ENCODE measurements at regions not wholly inside any gene's neighbourhood (a gene's known extent, or its start where the extent isn't known, plus 50 kb on each side); places are given as distances from the start of the nearest gene placed in this dataset.

DNA sequence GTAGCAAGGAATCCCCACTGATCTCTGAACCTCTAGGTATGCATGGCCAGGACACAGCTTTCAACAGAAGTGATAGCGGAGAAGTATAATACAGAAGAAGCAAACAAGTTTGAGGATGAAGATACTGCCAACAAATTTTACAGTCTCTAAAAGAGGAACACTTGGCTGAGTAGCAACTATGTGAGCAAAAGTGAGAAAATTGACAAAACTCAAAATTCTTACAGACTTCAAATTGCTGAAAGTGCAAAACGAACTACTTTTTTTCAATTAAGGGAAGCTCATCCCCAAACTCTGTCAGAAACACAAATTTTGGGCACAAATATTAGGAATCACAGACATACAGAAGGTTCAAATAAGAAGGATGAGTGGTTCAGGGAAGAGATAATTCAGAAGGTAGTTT, 1324.6 kb downstream of the LRFN5 start:
- H3K27me3 ChIP-seq, result no peaks in the 10 kb centered on the region
- 85 to 89% methylated on average over 1 to 2 of the region's 2 CpGs for WGBS, 2 donors (ENCODE audit: low coverage in 1 of 2)
- ATAC-seq, result no peak

DNA sequence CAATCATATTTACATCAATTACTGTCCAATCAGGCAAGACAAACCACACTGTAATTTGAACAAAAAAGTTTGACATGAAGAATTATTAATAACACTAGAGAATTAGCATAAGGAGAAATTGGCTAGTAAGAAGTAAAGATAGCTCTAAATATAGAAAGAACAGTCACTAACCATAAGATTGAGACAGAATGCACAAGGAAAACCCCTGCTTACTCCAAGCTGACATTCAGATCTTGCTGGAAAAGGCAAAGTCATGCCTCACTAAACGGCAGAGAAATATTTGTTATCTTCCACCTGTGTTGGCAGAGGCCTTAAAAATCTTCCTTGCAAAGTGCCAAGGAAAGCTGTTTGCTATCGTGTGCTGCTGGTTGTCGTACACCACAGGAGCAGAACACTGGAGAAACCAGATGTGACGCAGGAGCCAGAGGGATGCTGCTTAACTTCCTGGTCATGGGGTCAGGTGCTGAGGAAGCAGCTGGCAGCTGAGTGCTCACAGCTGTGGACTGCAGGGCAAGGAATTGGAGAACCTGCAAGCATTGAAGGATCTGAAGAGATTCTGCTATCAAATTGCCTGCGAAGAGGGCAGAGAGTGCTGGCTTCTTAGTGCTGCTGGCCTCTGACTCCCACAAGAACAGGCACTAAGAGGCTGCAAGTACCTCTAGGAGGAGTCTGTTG, 1323.3 kb downstream of the LRFN5 start:
- TF ChIP-seq, protein P1, sequence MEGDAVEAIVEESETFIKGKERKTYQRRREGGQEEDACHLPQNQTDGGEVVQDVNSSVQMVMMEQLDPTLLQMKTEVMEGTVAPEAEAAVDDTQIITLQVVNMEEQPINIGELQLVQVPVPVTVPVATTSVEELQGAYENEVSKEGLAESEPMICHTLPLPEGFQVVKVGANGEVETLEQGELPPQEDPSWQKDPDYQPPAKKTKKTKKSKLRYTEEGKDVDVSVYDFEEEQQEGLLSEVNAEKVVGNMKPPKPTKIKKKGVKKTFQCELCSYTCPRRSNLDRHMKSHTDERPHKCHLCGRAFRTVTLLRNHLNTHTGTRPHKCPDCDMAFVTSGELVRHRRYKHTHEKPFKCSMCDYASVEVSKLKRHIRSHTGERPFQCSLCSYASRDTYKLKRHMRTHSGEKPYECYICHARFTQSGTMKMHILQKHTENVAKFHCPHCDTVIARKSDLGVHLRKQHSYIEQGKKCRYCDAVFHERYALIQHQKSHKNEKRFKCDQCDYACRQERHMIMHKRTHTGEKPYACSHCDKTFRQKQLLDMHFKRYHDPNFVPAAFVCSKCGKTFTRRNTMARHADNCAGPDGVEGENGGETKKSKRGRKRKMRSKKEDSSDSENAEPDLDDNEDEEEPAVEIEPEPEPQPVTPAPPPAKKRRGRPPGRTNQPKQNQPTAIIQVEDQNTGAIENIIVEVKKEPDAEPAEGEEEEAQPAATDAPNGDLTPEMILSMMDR (IDR thresholded peaks at IDR 0.05), result no peak
- no peak for TF ChIP-seq POLR2A (IDR thresholded peaks at IDR 0.05)
- no peak for TF ChIP-seq POLR2AphosphoS5 (IDR thresholded peaks at IDR 0.05)
- no peak for TF ChIP-seq EP300 (IDR thresholded peaks at IDR 0.05)
- ATAC-seq, result peak; percentile 72
- Histone ChIP-seq H3K9me3 (no peaks in the 10 kb centered on the region), H3K4me3 (no peak overlapping the region), H3K4me1 (no peaks in the 10 kb centered on the region), H3K36me3 (no peaks in the 10 kb centered on the region), H3K27ac (no peak overlapping the region), H3K27me3 (no peaks in the 10 kb centered on the region)
- WGBS, 2 donors (ENCODE audit: low coverage in 1 of 2), result 8 to 17% methylated on average over 5 of the region's 5 CpGs

More for the DNA sequence above, 1324.6 kb downstream of the LRFN5 start:
- H3K27ac ChIP-seq, result no peak overlapping the region
- H3K4me3 ChIP-seq, result no peak overlapping the region
- no peaks in the 10 kb centered on the region for H3K4me1 ChIP-seq
- H3K9me3 ChIP-seq, result no peaks in the 10 kb centered on the region
- no peaks in the 10 kb centered on the region for H3K36me3 ChIP-seq
- TF ChIP-seq POLR2AphosphoS5 (IDR thresholded peaks at IDR 0.05), result no peak
- no peak for TF ChIP-seq EP300 (IDR thresholded peaks at IDR 0.05)
- no peak for TF ChIP-seq POLR2A (IDR thresholded peaks at IDR 0.05)
- TF ChIP-seq, protein P1 (IDR thresholded peaks at IDR 0.05), result no peak

DNA sequence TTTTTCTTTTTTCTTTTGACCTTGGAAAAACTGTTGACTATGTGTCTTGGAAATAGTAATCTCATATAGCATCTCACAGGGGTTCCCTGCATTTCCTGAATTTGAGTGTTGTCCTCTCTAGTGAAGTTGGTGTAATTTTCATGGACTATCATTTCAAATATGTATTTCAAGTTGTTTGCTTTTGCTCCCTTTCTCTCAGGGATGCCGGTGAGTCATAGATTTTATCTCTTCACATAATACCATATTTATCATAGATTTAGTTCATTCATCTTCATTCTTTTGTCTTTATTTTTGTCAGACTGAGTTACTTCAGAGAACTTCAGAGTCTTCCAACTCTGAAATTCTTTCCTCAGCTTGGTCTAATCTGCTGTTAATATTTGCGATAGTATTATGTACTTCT, 1320.6 kb downstream of the LRFN5 start:
- Histone ChIP-seq H3K27me3 (no peaks in the 10 kb centered on the region), H3K4me1 (no peaks in the 10 kb centered on the region), H3K27ac (no peak overlapping the region), H3K4me3 (no peak overlapping the region), H3K36me3 (no peaks in the 10 kb centered on the region), H3K9me3 (no peaks in the 10 kb centered on the region)
- WGBS, 2 donors (ENCODE audit: low coverage in 1 of 2), result 80 to 93% methylated on average over 1 to 2 of the region's 2 CpGs
- TF ChIP-seq, protein P1 (IDR thresholded peaks at IDR 0.05), result no peak
- ATAC-seq, result no peak

DNA sequence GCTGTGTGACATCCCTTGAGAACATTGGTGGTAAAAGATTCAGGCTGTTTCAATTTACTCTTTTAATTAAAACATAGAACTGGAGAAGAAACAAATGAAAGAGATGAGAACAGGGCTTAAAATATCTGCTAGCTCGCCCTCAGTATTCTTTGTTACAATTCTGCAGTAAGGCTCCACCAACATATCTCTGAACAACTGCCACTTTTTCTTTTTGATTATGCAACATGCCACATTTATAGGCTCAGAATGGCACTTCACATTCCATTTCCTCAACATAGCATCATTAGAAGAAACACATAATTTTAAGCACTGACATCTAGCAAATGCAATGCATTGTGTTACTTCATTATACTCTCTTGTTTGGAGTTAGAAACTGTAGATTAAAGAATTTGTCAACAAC, 1315.2 kb downstream of the LRFN5 start:
- H3K9me3 ChIP-seq, result no peaks in the 10 kb centered on the region
- no peak for ATAC-seq
- H3K27ac ChIP-seq, result no peak overlapping the region
- no peaks in the 10 kb centered on the region for H3K4me1 ChIP-seq
- H3K27me3 ChIP-seq, result no peaks in the 10 kb centered on the region
- TF ChIP-seq, protein P1 (IDR thresholded peaks at IDR 0.05), result no peak
- TF ChIP-seq POLR2A (IDR thresholded peaks at IDR 0.05), result no peak
- no peak for TF ChIP-seq POLR2AphosphoS5 (IDR thresholded peaks at IDR 0.05)
- TF ChIP-seq EP300 (IDR thresholded peaks at IDR 0.05), result no peak
- WGBS, 2 donors (ENCODE audit: low coverage in 1 of 2), result 47 to 100% methylated on average over 1 of the region's 1 CpG
- no peaks in the 10 kb centered on the region for H3K36me3 ChIP-seq
- H3K4me3 ChIP-seq, result no peak overlapping the region

DNA sequence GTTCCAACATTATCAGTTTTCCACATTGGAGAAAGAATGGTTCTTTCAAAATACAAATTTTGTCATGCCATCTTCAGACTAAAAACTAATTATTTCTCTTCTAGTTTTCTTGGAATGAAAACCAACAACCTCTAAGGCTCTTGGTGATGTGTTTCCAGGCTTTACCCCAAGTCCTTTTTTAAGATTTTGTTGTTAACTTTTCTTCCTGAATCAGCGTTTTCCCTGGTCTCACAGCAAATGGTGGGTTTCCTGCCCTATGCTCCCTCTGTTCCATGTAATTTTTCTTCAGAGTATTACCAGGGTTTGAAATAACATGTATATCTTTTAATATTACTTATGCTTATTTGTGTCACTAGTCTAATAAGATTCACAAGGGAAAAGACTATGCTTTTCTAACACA, 1311.9 kb downstream of the LRFN5 start:
- Histone ChIP-seq H3K27ac (no peak overlapping the region), H3K4me3 (no peak overlapping the region), H3K4me1 (no peaks in the 10 kb centered on the region), H3K36me3 (no peaks in the 10 kb centered on the region), H3K27me3 (no peaks in the 10 kb centered on the region), H3K9me3 (no peaks in the 10 kb centered on the region)
- no peak for ATAC-seq
- TF ChIP-seq POLR2AphosphoS5 (IDR thresholded peaks at IDR 0.05) (no peak), POLR2A (IDR thresholded peaks at IDR 0.05) (no peak), EP300 (IDR thresholded peaks at IDR 0.05) (no peak)
- TF ChIP-seq, protein P1 (IDR thresholded peaks at IDR 0.05), result no peak
- WGBS, 2 donors (ENCODE audit: low coverage in 1 of 2), result 86 to 100% methylated on average over 1 of the region's 1 CpG

Data from gastroesophageal sphincter (tissue), 4 donors.